Activated CD4-positive, CD25-positive, alpha-beta regulatory T cell treated with anti-CD3 and anti-CD28 coated beads, Interleukin-2, amount 50 U/mL, for 24 hours (primary cell): ENCODE measurements at regions not wholly inside any gene's neighbourhood (a gene's known extent, or its start where the extent isn't known, plus 50 kb on each side); places are given as distances from the start of the nearest gene placed in this dataset.
A peak's percentile ranks its signal among the peaks of the same experiment; 100 is the strongest.
"Not testable (repeated sequence)": the region's sequence is repeated elsewhere in the genome, so short reads cannot be mapped to it uniquely, and the experiment has no call there.

ENCODE experiments used
- ATAC-seq, 2 donors: fragments of 150-1000 bp; cut with Tn5 transposase; one replicate each; pipeline ENCODE4 v1.10.0; 2021; ENCODE audit warnings: mild to moderate bottlenecking in 1 of 2, moderate library complexity in 1 of 2

DNA sequence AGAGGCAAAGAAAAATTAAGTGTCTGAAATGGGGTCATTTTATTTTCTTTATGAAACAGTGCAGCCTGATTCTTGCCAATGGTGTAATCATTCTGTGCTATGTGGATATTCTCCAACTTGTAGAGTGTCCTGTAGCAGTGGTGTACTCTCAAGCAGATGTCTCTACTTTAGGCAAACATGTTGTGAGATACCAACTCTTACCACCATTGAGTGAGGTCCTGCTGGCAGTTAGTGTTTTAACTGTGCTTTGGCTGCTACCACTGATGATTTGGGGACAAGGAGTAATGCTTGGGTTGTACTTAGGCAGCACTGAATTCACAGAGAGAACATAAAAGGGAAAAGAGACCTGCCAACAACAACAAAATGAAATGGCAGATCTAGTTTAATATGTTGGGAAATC lies 122.5 kb downstream of the APIP start:
- ATAC-seq, result no peak

DNA sequence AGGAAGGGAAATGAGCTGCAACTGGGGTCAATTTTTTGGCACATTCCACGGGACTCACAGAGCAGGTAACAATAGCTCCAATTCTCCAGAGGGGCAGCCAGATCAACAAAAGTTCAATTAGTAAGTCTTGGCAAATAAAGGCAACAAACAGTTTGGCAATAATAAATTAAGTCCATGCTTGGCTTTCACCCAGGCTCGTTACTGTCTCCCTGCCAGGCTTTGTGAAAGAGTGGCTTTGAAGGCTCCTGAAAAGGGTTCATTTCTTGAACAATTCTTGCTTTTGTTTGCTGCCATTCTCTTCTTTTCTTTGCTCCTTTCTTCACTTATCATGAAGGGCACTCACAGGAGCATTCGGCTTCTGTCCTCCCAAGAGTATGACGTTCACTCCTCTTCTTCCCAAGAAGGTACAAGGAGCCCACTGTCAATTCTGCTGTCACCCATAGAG lies 123.3 kb downstream of the APIP start:
- ATAC-seq, result no peak

DNA sequence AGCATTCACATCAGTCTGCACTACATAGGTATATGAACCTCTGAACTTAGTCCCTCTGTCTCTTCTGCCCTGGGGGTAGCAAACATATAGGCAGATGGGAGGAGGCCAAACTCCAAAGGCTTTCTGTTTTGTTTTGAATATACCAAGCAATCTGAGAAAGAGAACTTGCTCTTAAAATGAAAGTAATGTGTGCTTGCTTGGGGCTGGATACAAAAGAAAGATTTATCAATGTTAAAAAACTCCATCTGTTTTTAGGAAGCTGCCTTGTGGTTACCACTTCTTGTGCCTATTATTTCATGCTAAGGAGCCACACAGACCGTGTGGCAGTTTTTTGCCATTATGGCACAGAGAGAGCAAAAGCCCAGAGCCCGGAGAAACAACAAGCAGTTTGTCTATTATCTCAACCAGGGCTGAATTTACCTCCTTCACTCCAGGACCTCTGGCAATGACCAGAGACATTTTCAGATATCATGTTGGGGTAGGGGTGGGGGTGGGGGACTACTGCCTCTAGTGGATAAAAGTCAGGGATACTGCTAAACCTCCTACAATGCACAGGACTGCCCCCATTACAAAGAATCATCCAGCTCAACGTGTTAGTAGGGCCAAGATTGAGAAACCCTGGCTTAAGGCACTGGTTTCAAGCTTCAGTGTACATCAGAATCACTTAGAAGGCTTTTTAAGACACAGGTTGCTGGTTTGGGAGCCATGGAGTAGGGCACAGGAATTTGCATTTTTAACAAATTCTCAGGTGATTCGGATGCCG lies 124.2 kb downstream of the APIP start:
- ATAC-seq, result peak in 1 of 2 donors; percentile 17

DNA sequence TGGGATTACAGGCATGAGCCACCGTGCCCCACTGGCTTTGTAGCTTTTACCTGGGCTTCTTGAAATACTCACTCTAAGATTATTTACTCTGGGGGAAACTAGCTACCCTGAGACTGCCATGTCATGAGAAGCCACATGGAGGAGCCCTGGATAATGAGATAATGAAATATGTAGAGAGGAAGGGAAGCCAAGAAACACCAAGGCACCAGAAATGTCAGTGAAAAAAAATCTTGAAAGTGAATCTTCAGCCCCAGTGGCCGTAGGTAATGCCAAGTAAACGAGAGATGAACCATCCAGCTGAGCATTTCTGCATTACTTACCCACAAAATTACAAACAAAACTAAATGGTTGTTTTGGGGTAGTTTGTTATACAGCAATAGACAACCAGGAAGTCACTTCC lies 125.6 kb downstream of the APIP start:
- no peak for ATAC-seq

DNA sequence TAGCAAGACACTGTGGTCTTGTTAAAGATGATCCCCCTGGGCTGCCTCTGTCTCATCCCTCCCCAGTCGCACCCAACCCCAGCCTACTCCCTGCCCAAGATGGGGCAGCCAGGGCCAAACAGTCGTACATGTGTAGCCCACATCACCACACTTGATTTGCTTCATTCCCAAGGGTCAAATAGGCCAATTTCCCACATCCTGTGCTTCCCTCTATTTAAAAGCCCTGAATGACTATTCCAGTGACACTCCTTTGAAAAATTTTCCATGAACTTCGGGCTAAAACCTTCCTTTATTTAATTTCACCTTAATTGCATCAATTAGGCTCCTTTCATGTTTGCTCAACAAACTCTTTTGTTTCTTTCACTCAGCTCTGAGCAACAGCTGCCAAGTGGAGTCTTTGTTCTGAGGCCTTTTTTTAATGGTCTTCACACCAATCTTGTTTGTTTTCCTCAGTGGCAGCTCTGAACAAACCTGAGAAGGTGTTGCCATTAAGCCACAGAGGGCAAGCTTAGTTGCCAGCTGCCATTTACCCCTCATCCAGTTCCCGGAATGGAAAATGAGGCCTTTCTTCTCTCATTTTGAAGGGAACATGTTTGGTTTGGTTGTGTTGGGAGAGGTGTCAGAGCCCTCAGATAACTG lies 126.9 kb downstream of the APIP start:
- no peak for ATAC-seq

DNA sequence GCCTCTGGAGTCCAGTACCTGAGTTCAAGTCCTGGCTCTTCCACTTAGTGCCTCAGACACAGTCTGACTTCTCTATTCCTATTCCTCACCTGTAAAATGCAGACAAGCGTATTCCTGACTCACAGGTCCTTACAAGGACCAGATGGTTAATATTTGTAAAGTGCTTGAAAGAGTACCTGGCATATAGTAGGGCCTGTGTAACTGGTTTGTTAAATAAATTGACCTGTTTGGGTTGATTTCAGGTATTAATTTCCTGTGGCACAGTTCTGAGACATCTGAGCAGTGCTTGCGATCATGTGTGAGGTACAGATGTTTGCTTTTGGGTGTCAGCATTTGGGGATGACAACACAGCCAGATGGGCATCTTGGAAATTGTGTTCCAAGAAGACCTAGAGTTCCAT lies 127.5 kb downstream of the APIP start:
- no peak for ATAC-seq

DNA sequence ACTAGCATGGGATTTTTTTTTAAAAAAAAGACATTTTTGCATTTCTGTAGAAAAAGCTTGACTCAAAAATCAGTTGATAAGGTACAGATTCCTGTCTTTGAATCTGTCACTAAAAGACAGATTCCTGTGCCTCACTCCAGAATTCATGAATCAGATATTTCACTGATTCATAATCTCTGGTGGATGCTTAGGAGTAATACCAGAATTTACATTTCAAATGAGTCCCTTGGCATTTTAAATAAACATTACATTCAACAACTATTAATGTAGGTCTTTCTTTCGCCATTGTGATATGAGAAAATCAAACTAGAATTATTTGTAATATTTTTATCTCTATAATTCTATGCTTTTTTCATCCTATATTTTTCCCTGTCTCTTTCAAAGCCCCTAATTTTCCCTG lies 128.3 kb downstream of the APIP start:
- ATAC-seq, result no peak

DNA sequence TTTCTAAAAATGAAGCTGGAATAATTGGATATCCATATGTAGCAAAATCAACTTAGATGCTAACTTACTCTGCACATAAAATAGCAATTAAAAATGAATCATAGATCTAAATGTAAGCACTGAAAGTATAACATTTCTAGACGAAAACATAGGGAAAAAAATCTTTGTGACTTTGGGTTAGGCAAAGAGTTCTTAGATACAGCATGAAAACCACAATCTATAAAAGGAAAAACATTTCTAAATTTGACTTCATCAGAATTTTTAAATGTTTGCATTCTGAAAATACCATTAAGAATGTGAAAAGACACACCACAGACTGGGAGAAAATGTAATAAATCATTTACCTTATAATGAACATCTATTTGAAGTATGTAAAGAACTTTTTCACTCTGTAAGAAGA lies 128.8 kb downstream of the APIP start:
- ATAC-seq, result no peak

DNA sequence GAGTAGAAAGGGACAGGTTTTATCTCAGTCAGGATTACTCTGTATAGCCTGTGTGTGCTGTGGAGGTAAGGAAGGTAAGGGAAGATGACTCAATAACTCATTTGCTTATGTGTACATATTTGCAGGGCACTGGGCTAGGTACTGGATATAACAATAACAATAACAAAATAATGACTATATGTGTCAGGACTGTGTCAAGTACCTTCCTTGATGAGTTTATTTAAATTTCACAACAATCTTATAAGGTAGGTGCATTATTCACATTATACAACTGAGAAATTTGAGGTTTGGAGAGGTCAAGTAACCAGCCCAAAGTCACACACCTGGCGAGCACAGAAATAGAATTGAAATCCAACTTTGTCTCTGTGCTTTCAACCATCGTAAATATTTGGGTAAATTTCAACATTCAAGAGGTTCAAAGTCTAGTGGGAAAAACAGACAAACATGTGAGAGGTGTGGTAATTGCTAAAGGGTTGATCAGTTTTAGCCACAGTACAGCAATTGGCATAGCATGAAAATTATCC lies 131.8 kb downstream of the APIP start:
- no peak for ATAC-seq

DNA sequence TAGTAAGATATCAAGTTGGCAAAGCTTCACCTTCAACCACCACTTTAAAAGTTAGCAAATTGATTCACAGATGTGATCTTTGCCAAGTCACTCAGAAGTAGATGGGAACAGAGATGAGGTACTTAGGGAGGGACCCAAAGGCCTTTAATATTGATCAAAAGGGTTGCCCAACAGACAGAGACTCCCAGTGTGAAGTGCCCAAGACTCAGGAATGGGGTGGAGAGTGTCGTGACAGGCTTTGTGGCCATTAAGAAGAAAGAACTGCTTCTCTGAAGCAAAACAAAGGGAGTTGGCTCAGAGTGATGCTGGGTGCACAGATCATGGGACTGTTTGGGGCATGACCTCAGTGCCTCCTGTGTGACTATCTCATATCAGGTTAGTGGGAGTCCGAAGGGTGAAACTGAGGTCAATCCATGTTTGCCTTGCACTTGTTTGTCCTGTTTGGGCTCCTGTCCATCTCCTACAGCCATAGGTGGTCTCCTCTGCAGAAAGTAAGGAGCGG lies 132.3 kb downstream of the APIP start:
- no peak for ATAC-seq

DNA sequence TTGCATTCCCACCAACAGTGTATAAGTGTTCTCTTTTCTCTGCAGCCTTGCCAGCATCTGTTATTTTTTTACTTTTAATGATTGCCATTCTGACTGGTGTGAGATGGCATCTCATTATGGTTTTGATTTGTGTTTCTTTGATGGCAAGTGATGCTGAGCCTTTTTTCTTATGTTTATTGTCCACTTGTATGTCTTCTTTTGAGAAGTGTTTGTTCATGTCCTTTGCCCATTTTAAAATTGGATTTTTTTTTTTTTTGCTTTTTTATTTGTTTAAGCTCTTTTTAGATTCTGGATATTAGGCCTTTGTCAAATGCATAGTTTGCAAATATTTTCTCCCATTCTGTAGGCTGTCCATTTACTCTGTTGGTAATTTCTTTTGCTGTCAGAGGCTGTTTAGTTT lies 134.4 kb downstream of the APIP start:
- ATAC-seq, result not testable (repeated sequence)

DNA sequence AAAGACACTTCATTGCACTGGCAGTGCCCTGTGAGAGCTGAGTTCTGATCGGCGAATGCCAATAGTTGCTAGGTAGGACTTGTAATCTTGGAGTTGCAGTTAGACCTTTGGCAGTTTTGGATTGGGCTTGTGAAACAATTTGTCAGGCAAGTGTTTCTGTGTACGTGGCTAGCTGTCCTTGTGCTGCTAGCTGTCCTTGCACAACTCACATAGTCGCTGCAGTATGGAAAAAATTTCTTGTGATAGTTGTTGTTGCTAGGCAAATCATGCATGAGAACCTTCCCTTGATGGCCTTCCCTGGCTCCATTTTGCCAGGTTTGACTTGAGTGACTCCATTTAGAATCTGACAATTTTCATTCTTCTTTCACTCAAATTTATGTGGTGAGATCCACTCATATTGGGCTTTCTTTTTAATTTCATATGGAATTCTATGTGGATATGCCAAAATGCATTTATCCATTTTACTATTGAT lies 140.7 kb downstream of the APIP start:
- ATAC-seq, result no peak

DNA sequence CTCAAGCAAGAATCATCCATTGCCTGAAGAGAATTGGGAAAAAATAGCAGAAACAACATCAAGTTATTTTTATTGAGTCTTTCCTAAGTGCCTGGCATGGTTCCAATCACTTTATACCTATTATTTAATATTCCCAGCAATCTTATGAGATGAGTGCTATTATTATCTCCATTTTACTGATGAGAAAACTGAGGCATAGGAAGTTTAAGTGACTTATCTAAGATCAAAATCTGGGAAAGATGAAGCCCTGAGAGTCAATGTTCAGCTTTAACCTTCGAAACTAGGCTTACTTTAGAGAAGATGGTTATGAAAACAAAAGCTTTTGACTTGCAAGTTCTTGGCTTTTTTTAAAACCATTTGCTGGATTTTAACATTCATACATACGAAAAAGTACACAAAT lies 141.6 kb downstream of the APIP start:
- no peak for ATAC-seq

DNA sequence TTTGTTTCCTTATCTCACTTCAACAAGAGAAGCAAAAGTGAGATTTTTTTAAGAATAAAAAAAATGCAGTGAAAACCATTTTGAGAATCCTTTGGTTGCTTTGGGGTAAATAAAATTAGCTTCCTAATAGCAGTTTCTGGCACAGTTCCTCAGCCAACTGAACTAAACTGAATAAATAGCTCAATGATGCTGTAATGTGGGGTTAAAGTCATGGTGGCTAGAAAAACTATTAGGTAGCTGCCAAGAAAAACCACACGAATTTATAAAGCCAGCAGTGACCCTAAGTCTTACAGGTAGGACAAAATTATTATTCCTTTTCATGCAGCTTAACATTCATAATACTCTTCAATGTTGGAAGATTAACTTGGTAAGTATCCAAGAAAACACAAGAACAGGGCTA lies 142.4 kb downstream of the APIP start:
- ATAC-seq, result no peak

DNA sequence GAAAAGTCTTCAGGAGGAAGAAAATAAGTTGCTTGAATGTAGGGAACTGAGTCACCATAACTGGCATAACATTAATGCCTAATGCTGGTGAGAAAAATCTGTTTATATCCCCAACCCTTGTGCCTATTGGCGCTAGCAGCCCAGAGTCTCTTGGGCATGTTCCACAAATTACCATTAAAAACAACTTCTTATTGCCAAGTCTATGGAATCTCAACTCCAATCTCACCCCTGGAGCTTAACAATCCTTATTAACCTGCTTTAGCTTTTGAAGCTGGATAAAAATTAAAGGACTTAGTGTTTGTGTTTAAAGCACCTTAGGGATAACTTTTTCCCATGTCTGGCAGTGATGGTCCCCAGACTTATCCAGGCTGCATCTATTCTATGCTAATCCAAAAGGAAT lies 143.0 kb downstream of the APIP start:
- no peak for ATAC-seq

DNA sequence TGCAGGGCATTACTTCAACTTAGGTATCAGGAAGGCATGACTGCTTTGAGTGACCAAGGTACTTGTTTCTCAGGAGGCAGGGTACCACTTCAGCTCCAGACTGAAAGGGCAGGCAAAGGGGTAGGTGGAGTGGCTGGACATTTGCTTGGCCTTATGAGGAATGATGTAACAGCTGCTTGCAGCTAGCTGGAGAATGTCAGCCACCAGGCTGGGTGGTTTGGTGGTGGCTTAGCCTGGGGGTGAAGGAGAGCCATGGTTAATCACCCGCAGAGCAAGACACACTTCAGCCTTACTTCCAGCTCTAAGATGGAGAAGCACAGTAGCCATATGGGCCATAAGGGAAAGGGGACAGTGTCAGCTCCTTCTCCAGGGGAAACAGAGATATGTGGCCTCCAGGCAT lies 146.1 kb downstream of the APIP start:
- ATAC-seq, result no peak

DNA sequence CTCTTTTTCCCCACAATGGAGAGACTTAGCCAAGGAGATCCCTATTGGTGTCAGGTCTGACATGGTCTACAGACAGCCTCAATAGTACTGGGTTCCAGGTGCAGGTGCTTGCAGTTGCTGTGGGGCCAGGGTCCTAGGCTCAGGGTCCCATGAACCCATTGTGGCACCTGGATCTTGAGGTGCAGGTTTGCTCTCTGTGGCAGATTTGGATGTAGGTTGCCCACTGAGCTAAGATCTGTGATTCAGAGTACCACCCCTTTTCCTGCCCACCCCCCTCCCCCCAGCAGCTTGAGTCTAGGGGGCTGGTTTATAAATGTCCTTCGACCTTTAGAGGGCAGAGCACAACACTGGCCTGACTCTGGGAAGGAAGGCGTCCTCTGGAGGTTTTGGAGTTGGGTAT lies 147.0 kb downstream of the APIP start:
- ATAC-seq, result no peak

DNA sequence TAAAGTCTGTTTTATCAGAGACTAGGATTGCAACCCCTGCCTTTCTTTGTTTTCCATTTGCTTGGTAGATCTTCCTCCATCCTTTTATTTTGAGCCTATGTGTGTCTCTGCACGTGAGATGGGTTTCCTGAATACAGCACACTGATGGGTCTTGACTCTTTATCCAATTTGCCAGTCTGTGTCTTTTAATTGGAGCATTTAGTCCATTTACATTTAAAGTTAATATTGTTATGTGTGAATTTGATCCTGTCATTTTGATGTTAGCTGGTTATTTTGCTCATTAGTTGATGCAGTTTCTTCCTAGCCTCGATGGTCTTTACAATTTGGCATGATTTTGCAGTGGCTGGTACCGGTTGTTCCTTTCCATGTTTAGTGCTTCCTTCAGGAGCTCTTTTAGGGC lies 141.7 kb downstream of the EHF start:
- ATAC-seq, result not testable (repeated sequence)

DNA sequence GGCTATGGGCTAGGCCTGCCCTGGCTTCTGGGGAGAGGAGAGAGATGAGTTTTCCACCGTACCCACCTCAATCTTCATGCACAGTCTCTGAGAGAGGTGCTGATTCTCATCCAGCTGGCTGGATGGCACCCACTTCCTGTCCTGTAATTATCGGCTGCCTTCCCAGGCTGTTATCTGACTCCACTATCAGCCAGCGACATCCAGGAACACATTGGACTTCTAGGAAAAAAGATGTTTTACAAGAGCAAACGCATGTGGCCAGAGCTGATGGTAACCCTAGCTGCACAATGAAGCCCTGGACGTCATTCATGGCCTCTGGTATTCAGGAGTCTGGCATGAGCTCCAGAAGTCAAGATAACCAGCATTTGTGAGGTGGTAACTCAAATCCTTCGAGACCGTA lies 137.4 kb downstream of the EHF start:
- ATAC-seq, result no peak

DNA sequence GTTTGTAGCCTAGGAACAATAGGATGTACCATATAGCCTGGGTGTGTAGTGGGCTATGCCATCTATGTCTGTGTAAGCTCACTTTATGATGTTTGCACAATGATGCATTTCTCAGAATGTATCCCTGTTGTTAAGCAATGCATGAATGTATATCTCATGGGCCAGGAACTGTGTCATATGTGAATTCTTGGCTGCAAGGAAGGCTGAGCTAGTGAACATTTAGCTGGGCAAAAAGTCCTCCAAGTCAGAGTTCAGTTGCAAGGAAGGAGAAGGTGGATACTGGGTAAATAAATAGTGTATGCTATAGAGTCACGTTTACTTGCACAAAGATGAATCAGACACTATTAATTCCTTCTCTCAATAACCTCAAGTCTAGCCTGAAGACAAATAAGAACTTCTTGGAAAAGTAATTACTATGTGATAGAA lies 136.1 kb downstream of the EHF start:
- no peak for ATAC-seq

DNA sequence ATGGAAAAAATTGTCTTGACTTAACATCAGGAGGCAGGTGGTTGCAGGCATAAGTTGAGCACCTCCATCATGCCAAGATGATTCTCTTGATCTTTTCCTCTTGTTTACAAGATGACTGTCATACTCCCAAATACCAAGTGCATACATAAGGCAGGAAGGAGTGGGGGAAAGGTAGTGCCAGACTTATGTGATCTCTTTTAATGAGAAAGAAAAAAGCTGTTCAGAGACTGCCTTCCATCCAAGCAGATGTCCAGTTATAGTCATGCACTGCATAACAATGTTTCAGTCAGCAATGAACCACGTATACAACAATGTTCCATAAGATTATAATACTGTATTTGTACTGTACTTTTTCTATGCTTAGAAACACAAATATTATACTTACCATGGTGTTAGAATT lies 135.7 kb downstream of the EHF start:
- ATAC-seq, result no peak

DNA sequence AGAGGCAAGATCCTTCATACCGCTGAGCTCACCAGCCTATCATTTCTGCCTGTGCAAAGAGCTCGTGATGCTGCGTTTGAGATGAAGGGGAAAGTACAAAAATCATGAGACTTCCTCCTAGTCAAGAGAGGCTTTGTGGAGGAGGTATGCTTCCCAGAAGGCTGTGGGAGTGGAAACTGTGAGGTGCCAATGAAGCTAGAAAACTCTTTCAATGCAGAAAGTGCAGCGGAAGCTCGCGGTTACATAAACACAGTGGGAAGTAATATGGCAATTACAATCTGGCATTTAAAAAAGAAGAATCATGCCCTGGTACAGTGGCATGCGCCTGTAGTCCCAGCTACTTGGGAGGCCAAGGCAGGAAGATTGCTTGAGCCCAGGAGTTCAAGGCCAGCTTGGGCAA lies 134.8 kb downstream of the EHF start:
- no peak for ATAC-seq

DNA sequence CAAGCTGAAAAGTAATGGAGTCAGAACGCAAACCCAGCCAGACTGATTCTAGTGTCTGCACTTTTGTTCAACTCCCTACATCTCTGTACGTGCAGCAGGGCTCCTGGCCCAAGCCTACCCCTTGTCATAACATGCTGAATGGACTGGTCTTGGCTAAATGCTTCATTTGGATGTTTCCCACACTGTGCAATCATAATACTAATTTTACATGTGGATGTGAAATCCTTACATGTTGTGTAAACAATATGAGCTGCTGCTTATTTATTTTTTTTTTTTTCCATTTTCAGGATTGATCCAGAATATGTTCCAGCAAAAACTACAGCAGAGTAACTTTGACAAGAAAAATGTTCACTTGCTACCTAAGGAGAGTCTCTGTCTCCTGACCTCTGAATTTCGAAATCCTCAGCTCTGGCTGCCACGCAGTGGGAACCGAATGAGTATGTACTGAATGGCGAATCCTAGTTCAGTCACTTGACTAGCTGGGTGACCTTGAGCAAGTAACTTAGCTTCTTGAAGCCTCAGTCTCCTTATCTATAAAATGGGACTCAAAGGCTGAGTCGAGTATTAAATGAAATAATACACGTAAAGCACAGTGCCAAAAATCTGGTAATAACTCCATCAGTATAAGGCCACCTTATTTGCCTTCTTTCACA lies 133.4 kb downstream of the EHF start:
- no peak for ATAC-seq
